Psoas muscle (tissue), 7 donors: ENCODE measurements at regions not wholly inside any gene's neighbourhood (a gene's known extent, or its start where the extent isn't known, plus 50 kb on each side); places are given as distances from the start of the nearest gene placed in this dataset.

Experiments used
- ATAC-seq, 4 donors: fragments of 200-7000 bp; cut with Tn5 transposase; one replicate each; pipeline ENCODE4 v1.9.1; 2020; ENCODE audit warnings: moderate library complexity in 3 of 4, mild to moderate bottlenecking in 2 of 4
- DNase-seq, 2 donors: peaks; one replicate each; pipeline ENCODE4 v3.0.0-alpha.2; 2020
- H3K27ac ChIP-seq: fragments of 200-600 bp; one replicate; pipeline ENCODE4 v1.8.0; 2022
- H3K27me3 ChIP-seq, 3 donors: fragments of 200-600 bp in 1 of 3; one replicate each; pipeline versions ENCODE4 v1.6.1 to v1.8.0; 2013 to 2022; ENCODE audit warnings: low read length in 2 of 3, mild to moderate bottlenecking in 2 of 3, moderate library complexity in 1 of 3; ENCODE audit not compliant: insufficient read depth in 3 of 3
- H3K36me3 ChIP-seq, 2 donors: fragments of 200-600 bp in 1 of 2; one replicate each; pipeline versions ENCODE4 v1.6.1 to v1.8.0; 2013 to 2022; ENCODE audit warnings: low read depth in 1 of 2, mild to moderate bottlenecking in 1 of 2, moderate library complexity in 1 of 2; ENCODE audit not compliant: insufficient read depth in 1 of 2
- H3K4me1 ChIP-seq: fragments of 200-600 bp; one replicate; pipeline ENCODE4 v1.8.0; 2022
- H3K4me3 ChIP-seq: fragments of 200-600 bp; one replicate; pipeline ENCODE4 v1.8.0; 2022; ENCODE audit warnings: mild to moderate bottlenecking
- H3K9me3 ChIP-seq: fragments of 200-600 bp; one replicate; pipeline ENCODE4 v1.8.0; 2022
- WGBS, 3 donors: extraction: QIAGEN DNeasy Blood & Tissue Kit; methylation state at CpG; one replicate each; pipeline versions ENCODE4 v1.1.6 to v1.1.7; 2013; 5-methylcytosine and 5-hydroxymethylcytosine counted together
- intact Hi-C, 2 donors: fragments of 100-400 bp; cut with DNase I; formaldehyde crosslinking; loops; one replicate each; pipeline versions ENCODE4 v1.11.0 to v1.14.2; 2022
- TF ChIP-seq, protein P1 (sequence below): fragments of 200-600 bp; IDR thresholded peaks from one replicate; pipeline ENCODE4 v1.8.0; 2022; ENCODE audit warnings: antibody characterized with exemption
- donor health status: healthy with polysubstance abuse.
- donor health status: DM: no; HTN: no; CAD: no; lungs with moderate emphysema.
- donor health status: Bipolar disorder and iron deficiency.
- donor health status: healthy.
- donor health status: DM: yes; HTN: yes; CAD: no.
- donor health status: DM: no; HTN: no; CAD: no.
- donor health status: DM: yes; HTN: yes; CAD: no.

GRCh38 chr5:28208356-28208755 lies 1170.0 kb upstream of the CDH9 start:
- no peak for DNase-seq
- Histone ChIP-seq H3K4me1 (no peaks in the 10 kb centered on the region), H3K4me3 (no peak overlapping the region), H3K36me3 (no peaks in the 10 kb centered on the region), H3K9me3 (no peaks in the 10 kb centered on the region), H3K27ac (no peak overlapping the region), H3K27me3 (no peaks in the 10 kb centered on the region)
- ATAC-seq: no peak
- TF ChIP-seq, protein P1, sequence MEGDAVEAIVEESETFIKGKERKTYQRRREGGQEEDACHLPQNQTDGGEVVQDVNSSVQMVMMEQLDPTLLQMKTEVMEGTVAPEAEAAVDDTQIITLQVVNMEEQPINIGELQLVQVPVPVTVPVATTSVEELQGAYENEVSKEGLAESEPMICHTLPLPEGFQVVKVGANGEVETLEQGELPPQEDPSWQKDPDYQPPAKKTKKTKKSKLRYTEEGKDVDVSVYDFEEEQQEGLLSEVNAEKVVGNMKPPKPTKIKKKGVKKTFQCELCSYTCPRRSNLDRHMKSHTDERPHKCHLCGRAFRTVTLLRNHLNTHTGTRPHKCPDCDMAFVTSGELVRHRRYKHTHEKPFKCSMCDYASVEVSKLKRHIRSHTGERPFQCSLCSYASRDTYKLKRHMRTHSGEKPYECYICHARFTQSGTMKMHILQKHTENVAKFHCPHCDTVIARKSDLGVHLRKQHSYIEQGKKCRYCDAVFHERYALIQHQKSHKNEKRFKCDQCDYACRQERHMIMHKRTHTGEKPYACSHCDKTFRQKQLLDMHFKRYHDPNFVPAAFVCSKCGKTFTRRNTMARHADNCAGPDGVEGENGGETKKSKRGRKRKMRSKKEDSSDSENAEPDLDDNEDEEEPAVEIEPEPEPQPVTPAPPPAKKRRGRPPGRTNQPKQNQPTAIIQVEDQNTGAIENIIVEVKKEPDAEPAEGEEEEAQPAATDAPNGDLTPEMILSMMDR: no peak
- intact Hi-C loops: no loop called here
- WGBS, 3 donors: 86 to 97% (median 89%) methylated on average over 1 of the region's 1 CpG

- Histone ChIP-seq H3K9me3 (no peaks in the 10 kb centered on the region), H3K36me3 (no peaks in the 10 kb centered on the region), H3K4me1 (no peaks in the 10 kb centered on the region), H3K27me3 (no peaks in the 10 kb centered on the region), H3K27ac (no peak overlapping the region), H3K4me3 (no peak overlapping the region)
- intact Hi-C loops: no loop called here
- DNase-seq: no peak
- no peak for ATAC-seq
- TF ChIP-seq, protein P1: no peak
- 30 to 36% (median 32%) methylated on average over 2 of the region's 2 CpGs for WGBS, 3 donors
These were observed 1151.6 kb upstream of the CDH9 start for GRCh38 chr5:28190011-28190410.

DNA sequence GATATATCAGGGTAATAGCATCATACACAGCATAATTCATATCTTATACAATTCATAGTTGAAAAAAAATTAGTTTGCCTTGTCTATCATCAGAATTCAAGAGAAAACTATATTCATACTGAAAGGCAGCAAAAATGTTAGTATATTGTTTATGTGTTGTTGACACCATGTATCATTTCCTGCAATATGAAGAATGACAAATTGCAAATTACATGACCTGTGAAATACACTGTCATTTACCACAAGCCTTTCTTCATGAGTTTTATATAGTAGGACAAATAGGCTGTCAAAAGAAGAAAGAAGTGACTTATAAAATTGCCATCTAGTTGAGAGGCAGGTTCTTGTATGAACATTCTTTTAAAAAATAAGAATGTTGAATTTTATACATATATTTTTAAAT lies 1136.3 kb upstream of the CDH9 start:
- intact Hi-C loops: no loop called here

GRCh38 chr5:28165096-28165495 lies 1126.7 kb upstream of the CDH9 start:
- Histone ChIP-seq H3K27ac (no peak overlapping the region), H3K4me3 (no peak overlapping the region), H3K4me1 (no peaks in the 10 kb centered on the region), H3K27me3 (no peaks in the 10 kb centered on the region), H3K9me3 (no peaks in the 10 kb centered on the region), H3K36me3 (no peaks in the 10 kb centered on the region)
- 33 to 46% (median 34%) methylated on average over 5 of the region's 5 CpGs for WGBS, 3 donors
- ATAC-seq (no peak), DNase-seq (no peak)
- intact Hi-C loops: no loop called here
- TF ChIP-seq, protein P1: no peak

More for the DNA sequence above, 1136.3 kb upstream of the CDH9 start:
- H3K27me3 ChIP-seq: no peaks in the 10 kb centered on the region
- DNase-seq (no peak), ATAC-seq (no peak)
- H3K27ac ChIP-seq: no peak overlapping the region
- no peaks in the 10 kb centered on the region for H3K9me3 ChIP-seq
- no peaks in the 10 kb centered on the region for H3K36me3 ChIP-seq
- H3K4me1 ChIP-seq: no peaks in the 10 kb centered on the region
- TF ChIP-seq, protein P1: no peak
- H3K4me3 ChIP-seq: no peak overlapping the region

GRCh38 chr5:28164568-28164967 lies 1126.2 kb upstream of the CDH9 start:
- intact Hi-C loops: no loop called here
- 77 to 86% (median 84%) methylated on average over 2 of the region's 2 CpGs for WGBS, 3 donors
- TF ChIP-seq, protein P1: no peak
- ATAC-seq (no peak), DNase-seq (no peak)
- no peaks in the 10 kb centered on the region for H3K9me3 ChIP-seq
- H3K4me1 ChIP-seq: no peaks in the 10 kb centered on the region
- H3K27ac ChIP-seq: no peak overlapping the region
- H3K27me3 ChIP-seq: no peaks in the 10 kb centered on the region
- no peaks in the 10 kb centered on the region for H3K36me3 ChIP-seq
- no peak overlapping the region for H3K4me3 ChIP-seq
